ENCODE measurements at regions not wholly inside any gene's neighbourhood (a gene's known extent, or its start where the extent isn't known, plus 50 kb on each side); places are given as distances from the start of the nearest gene placed in this dataset.

GRCh38 chr5:115423541-115423940 lies 121.0 kb downstream of the FEM1C start:
- no peak for TF ChIP-seq SUZ12 (IDR thresholded peaks at IDR 0.05)
- no peak for TF ChIP-seq FOXA1 (IDR thresholded peaks at IDR 0.05)
- no peak for TF ChIP-seq HDGF (IDR thresholded peaks at IDR 0.05; ENCODE audit: borderline replicate concordance)
- TF ChIP-seq NFRKB (IDR thresholded peaks at IDR 0.05), result no peak
- no peak for TF ChIP-seq BHLHE40 (IDR thresholded peaks at IDR 0.05; ENCODE audit: borderline replicate concordance)
- TF ChIP-seq FOXM1 (IDR thresholded peaks at IDR 0.05; ENCODE audit: borderline replicate concordance), result no peak
- no peak for TF ChIP-seq ELF4 (IDR thresholded peaks at IDR 0.05)
- no peak for TF ChIP-seq ZNF384 (IDR thresholded peaks at IDR 0.05)
- TF ChIP-seq PKNOX1 (IDR thresholded peaks at IDR 0.05), result no peak
- no peak for TF ChIP-seq L3MBTL2 (conservative IDR thresholded peaks at IDR 0.05)
- TF ChIP-seq SP1 (IDR thresholded peaks at IDR 0.05), result no peak
- TF ChIP-seq ARNT (IDR thresholded peaks at IDR 0.05), result no peak

All from HEK293T (cell line).